PC-9 (cell line): ENCODE measurements at regions not wholly inside any gene's neighbourhood (a gene's known extent, or its start where the extent isn't known, plus 50 kb on each side); places are given as distances from the start of the nearest gene placed in this dataset.

Source experiments
- EZH2 ChIP-seq: fragments of 200-600 bp; sonication (generic); IDR thresholded peaks from 2 replicates; pipeline ENCODE4 v1.8.0; 2017; ENCODE audit warnings: antibody characterized with exemption, low read depth
- TF ChIP-seq, protein P1 (sequence below): fragments of 200-600 bp; sonication (generic); conservative IDR thresholded peaks from 2 replicates; pipeline ENCODE4 v1.6.1; 2017; ENCODE audit warnings: mixed run types, antibody characterized with exemption, mild to moderate bottlenecking, moderate library complexity

DNA sequence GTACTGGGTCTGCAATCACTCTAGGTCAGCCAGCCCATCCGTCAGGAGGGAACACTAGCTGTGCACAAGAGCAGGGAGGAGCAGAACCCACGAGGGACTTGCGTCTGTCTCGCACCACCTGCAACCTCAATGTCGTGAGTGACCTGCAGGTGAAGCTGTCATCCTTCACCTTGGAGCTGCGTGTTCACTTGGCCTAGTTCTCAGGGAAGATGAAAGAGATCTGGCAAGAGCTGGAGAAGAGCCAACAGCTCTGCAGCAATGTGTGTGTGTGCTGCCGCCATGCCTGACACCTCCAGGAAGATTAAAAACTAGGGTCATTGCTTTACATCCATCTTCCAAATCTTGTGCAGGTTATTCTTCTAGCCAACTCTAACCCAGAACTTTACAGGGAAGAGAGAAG lies 117.6 kb upstream of the MRI1 start:
- TF ChIP-seq, protein P1, sequence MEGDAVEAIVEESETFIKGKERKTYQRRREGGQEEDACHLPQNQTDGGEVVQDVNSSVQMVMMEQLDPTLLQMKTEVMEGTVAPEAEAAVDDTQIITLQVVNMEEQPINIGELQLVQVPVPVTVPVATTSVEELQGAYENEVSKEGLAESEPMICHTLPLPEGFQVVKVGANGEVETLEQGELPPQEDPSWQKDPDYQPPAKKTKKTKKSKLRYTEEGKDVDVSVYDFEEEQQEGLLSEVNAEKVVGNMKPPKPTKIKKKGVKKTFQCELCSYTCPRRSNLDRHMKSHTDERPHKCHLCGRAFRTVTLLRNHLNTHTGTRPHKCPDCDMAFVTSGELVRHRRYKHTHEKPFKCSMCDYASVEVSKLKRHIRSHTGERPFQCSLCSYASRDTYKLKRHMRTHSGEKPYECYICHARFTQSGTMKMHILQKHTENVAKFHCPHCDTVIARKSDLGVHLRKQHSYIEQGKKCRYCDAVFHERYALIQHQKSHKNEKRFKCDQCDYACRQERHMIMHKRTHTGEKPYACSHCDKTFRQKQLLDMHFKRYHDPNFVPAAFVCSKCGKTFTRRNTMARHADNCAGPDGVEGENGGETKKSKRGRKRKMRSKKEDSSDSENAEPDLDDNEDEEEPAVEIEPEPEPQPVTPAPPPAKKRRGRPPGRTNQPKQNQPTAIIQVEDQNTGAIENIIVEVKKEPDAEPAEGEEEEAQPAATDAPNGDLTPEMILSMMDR = no peak
- TF ChIP-seq EZH2 = no peak
